NCI-H2107 treated with DMSO at 0.1 percent for 48 hours (cell line): ENCODE measurements at regions not wholly inside any gene's neighbourhood (a gene's known extent, or its start where the extent isn't known, plus 50 kb on each side); places are given as distances from the start of the nearest gene placed in this dataset.
"Not testable (repeated sequence)": the region's sequence is repeated elsewhere in the genome, so short reads cannot be mapped to it uniquely, and the experiment has no call there.

ENCODE experiments used
- DNase-seq: peaks from one replicate; lab custom pipeline; 2025; ENCODE audit not compliant: unreplicated experiment; lab: John Stamatoyannopoulos, UW

DNA sequence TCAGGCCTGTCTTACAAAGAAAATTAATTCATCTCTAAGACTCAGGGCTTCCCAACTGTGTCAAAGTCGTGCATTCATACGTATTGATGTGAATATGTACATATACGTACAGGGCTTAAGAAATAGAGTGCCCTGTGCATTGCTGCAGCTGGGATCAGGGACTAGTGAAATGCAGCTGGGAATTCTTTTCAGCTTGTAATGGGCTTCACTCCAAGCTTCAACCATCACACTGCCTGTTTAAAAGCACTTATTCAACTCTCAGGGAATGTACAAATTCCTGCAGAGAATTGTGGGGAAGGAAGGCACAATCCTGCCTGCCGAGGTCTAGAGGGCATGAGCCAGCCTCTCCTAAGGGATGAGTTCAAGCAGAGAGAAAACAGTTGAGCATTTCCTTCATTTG is 59.6 kb upstream of the MAN2A1 start:
- no peak for DNase-seq

GRCh38 chr5:109628591-109628990 is 61.1 kb upstream of the MAN2A1 start:
- DNase-seq, result no peak

DNA sequence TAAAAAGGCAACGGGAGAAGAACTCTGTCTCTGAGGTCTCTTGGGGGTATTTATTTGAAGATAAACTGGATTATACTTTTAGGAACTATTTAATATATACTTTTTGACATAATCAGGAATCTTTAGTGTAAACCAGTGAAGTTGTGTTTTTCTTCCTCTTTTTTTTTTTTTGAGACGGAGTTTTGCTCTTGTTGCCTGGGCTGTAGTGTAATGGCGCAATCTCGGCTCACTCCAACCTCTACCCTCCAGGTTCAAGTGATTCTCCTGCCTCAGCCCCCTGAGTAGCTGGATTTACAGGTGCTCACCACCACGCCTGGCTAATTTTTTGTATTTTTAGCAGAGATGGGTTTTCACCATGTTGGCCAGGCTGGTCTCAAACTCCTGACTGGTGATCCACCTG is 68.5 kb upstream of the MAN2A1 start:
- not testable (repeated sequence) for DNase-seq

DNA sequence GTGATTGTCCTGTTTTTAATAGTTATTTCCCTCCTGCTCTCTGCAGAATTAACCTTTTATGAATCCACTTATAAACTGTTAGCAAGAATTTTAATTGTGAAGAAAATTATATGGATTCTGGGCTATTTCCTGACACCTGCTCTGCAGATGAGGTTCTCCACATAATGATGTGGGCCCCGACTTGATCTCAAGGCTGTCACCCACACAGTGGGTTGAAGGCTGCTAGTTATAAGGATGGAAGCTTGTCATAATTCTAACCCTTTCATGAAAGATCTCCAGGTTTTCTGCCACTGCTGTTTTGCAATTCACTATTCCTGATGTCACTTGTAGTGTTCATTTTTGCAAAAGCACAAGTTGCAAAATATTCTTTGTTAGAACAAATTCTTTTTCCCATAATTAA is 69.1 kb upstream of the MAN2A1 start:
- DNase-seq, result no peak

GRCh38 chr5:109619606-109620005 is 70.1 kb upstream of the MAN2A1 start:
- DNase-seq, result no peak

GRCh38 chr5:109619021-109619460 is 70.7 kb upstream of the MAN2A1 start:
- no peak for DNase-seq

- DNase-seq, result no peak
Observed at GRCh38 chr5:109614981-109615380, 74.7 kb upstream of the MAN2A1 start.

GRCh38 chr5:109614301-109614700 is 75.4 kb upstream of the MAN2A1 start:
- DNase-seq, result no peak

- no peak for DNase-seq
Observed at GRCh38 chr5:109612278-109612905, 77.3 kb upstream of the MAN2A1 start.

DNA sequence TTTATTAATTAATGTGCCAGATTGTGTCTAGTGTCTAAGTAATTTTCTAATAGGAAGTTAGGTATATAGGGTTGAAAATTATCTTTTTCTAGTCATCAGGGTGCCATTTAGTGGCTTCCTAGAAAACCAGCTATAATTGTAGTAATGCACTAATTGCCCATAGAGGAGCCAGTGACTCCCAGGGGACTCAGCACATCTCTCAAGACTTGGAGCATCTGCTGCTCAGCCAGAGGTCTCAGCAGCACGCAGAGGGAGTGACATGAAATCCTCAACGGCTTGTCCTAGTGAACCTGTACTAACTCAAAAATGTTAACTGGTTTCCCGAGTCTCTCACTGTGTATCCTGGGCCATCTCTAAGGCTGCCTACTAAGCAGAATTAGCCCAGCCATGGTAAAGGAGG is 78.2 kb upstream of the MAN2A1 start:
- DNase-seq, result no peak

DNA sequence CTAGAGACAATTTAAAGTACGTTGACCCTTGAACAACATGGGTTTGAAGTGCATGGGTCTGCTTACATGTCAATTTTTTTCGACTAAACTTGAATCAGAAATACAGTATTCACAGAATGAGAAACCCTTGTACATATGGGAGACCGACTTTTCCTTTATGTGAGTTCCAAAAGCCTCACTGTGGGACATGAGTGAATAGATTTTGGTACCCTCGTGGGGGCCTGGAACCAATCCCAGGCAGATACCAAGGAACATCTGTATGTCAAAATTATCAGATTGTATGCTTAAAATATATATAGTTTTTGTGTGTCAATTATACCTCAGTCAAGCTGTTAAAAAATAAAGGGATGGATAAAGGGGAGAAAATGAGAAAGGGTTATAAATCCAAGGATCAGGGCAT is 78.7 kb upstream of the MAN2A1 start:
- DNase-seq, result no peak

DNA sequence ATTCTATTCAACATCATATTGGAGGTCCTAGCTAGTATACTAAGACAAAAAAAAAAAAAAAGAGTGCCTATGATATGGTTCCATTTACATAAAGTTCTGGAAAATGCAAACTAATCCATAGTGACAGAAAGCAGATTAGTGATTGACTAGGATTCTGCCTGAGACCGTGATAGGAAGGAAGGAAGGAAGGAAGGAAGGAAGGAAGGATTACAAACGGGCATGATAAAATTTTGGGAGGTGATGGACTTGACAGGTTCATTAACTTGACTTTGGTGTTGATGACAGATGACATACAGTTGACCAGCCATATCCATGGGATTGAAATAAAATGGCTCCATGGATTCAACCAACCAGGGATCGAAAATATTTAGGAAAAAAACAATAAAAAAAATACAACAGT is 79.1 kb upstream of the MAN2A1 start:
- DNase-seq, result no peak

- DNase-seq, result no peak
Observed at GRCh38 chr5:109605207-109605730, 84.5 kb upstream of the MAN2A1 start.

DNA sequence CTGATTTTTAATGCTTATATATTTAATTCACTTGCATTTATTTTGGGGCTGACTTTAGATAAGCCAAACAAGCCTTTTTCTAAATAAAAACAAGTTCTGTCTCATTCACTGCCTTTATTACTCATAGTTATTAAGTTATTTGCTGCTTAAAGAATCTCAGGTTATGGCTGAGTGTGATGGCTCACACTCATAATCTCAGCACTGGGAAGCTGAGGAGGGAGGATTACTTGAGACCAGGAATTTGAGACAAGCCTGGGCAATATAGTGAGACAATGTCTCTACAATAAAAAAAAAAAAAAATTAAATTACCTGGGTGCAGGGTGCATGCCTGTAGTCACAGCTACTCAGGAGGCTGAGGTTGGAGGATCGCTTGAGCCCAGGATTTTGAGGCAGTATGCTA is 85.0 kb upstream of the MAN2A1 start:
- no peak for DNase-seq

GRCh38 chr5:109601736-109602135 is 88.0 kb upstream of the MAN2A1 start:
- DNase-seq, result no peak

DNA sequence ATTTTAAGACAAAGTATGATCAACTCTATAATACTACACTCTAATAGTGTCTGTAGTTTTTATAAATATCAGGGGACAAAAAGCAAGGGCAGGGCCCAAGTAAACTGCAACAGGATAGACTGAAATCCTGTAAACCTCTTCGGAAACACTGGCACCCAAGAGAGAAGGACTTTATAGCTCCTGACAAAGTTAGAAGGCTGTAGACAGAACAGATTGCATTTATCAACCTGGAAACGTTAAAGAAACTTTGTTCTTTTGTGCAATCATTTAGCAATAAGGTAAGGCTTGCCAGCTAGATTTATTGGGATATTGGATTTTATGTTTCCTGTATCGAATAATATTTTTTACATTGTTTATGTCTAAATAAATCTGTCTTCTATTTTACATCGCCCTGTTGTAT is 91.8 kb upstream of the MAN2A1 start:
- no peak for DNase-seq

GRCh38 chr5:109594217-109594616 is 95.5 kb upstream of the MAN2A1 start:
- DNase-seq, result no peak

GRCh38 chr5:109590799-109591198 is 98.9 kb upstream of the MAN2A1 start:
- DNase-seq, result no peak

DNA sequence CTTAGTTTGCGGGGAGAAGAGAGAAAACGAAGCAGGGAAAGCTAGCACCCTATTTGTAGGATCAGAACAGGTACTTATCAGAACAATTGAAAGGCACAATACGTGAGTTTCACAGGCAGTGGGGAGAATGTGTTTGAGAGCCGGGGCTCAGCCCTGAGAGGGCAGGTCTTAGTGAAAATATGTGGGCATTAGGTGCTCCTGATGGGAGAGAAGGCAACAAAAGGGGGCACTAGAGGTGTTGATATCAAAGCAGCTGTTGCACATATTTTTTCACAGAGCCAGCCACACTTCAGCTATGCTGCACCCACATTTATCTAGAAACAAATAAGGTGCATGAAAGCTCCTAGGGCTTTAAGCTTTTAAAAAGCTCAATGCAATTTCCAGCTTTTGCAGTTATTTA is 99.7 kb upstream of the MAN2A1 start:
- no peak for DNase-seq

DNA sequence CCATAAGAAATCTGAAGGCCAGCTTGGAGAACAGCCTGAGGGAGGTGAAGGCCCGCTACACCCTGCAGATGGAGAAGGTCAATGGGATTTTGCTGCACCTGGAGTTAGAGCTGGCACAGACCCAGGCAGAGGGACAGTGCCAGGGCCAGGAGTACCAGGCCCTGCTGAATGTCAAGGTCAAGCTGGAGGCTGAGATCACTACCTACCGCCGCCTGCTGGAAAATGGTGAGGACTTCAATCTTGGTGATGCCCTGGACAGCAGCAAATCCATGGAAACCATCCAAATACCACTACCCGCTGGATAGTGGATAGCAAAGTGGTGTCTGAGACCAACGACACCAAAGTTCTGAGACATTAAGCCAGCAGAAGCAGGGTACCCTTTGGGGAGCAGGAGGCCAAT is 100.5 kb upstream of the MAN2A1 start:
- no peak for DNase-seq

- no peak for DNase-seq
Observed at GRCh38 chr5:109588281-109589035, 101.3 kb upstream of the MAN2A1 start.

DNA sequence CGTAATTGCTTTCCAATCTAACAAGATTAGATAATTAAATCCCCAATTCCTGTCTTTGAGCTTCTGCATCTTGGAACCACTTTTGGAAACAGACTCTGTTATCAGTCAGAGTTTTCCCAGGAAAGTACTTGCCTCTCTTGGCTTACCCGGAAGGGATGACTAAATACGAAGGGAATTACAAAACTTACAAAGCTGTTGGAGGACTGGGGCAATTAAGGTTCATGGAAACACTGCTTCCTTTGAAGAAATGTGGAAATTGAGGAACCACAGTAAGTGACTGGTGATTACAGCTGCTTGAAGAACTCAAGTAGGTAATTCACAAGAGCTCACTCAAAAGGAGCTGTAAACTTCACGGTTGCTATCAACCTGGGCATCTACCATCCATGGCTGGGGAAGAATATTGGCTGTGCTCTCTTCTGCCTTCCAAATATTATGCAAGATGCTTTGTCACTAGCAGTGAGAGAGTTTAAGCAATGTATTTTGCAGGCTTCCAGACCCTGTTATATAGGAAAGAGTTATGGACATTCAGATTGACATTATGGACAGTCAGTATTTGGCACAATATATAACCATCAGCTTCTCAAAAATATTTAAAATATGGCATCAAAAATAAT is 104.6 kb upstream of the MAN2A1 start:
- DNase-seq, result no peak
